ENCODE measurements at regions not wholly inside any gene's neighbourhood (a gene's known extent, or its start where the extent isn't known, plus 50 kb on each side); places are given as distances from the start of the nearest gene placed in this dataset.

DNA sequence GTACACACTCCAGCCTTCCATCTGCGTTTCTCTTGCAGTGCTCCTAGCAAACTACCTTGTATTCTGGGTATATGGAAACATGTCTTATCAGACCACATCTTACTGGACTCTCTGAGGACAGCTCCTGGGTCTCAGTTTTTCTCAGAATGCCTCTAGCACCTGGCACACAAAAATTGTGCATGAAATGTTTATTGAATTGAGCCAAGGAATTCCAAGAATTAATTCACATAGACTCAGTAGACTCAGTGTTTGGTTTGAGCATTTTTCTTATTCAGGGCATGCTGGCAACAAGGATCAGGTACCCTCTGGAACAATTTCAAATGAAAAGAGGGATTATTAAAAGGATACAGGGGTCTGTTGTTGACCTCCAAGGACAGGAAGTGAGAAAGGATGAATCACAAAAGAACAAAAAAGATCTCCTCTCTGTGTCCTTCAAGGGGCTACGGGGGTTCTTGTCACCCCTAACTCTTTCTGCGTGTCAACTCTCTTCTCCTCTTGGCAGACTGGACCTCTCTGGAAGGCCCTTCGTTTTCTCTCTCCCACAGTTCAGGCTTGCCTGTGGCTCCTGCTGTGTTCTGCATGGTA, 270.0 kb upstream of the HES1 start:
- H3K9me3 ChIP-seq: no peaks in the 10 kb centered on the region
- no peak overlapping the region for H3K27ac ChIP-seq (ENCODE audit: low read length)
- Mint-ChIP-seq H3K36me3 (no peaks in the 10 kb centered on the region), H3K4me3 (no peak overlapping the region), H3K9me3 (no peaks in the 10 kb centered on the region), H3K27me3 (peaks cover 13 to 26% of the 10 kb centered on the region in 2 donors), H3K4me1 (peaks cover 0 to 13% (median 9%) of the 10 kb centered on the region in 3 donors), H3K27ac (no peak overlapping the region)
- WGBS (ENCODE audit: insufficient coverage): 42% methylated on average over 3 of the region's 4 CpGs
- H3K27me3 ChIP-seq (replicated peaks in 1 of 2; ENCODE audit: control insufficient read depth in 2 of 2, extremely low read depth in 1 of 2, insufficient read depth in 2 of 2, low read length in 1 of 2): peaks cover 0 to 30% of the 10 kb centered on the region in 2 experiments
- ATAC-seq (replicated peaks in 1 of 4): no peak
- H3K36me3 ChIP-seq (ENCODE audit: control insufficient read depth in 2 of 2, extremely low read depth in 1 of 2, insufficient read depth in 1 of 2, low read length in 1 of 2): no peaks in the 10 kb centered on the region
- ChIA-PET POLR2A (no interaction called here), CTCF (no interaction called here)
- no peak for DNase-seq
- no peak overlapping the region for H3K4me3 ChIP-seq (ENCODE audit: control insufficient read depth in 1 of 2, extremely low read depth in 1 of 2, low read length in 1 of 2)
- peaks cover 0 to 8% of the 10 kb centered on the region in 2 experiments for H3K4me1 ChIP-seq (ENCODE audit: control insufficient read depth in 1 of 2, extremely low read depth in 1 of 2, insufficient read depth in 2 of 2, low read length in 2 of 2)

DNA sequence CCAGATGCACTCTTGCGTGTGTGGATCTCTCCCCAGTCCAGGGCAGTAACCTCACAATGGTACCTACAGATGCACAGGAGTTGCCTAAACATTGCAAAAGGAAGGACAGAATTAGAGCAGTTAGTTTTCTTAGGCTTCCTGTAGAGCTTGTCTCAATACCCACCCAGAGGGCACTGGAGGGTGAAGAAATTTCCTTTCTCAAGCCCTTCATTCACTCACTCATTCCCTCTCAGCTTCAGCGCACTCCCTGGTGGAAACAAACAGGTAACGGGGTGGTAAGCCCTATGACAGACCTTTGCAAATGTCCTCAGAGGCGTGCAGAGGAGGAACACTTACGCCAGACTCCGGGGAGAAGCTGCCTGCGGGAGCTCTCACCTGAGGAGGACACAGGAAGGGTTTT, 267.4 kb upstream of the HES1 start:
- peaks cover 0 to 33% of the 10 kb centered on the region in 2 experiments for H3K27me3 ChIP-seq (replicated peaks in 1 of 2; ENCODE audit: control insufficient read depth in 2 of 2, extremely low read depth in 1 of 2, insufficient read depth in 2 of 2, low read length in 1 of 2)
- ChIA-PET POLR2A (no interaction called here), CTCF (no interaction called here)
- Mint-ChIP-seq H3K27ac (no peak overlapping the region), H3K4me1 (peaks cover 0 to 13% (median 9%) of the 10 kb centered on the region in 3 donors), H3K9me3 (no peaks in the 10 kb centered on the region), H3K4me3 (peak overlapping the region in 1 of 3 donors; percentile 14), H3K36me3 (no peaks in the 10 kb centered on the region), H3K27me3 (peaks cover 13 to 27% of the 10 kb centered on the region in 2 donors)
- no peaks in the 10 kb centered on the region for H3K36me3 ChIP-seq (ENCODE audit: control insufficient read depth in 2 of 2, extremely low read depth in 1 of 2, insufficient read depth in 1 of 2, low read length in 1 of 2)
- 98% methylated on average over 6 of the region's 7 CpGs for WGBS (ENCODE audit: insufficient coverage)
- ATAC-seq (replicated peaks in 1 of 4): no peak
- peaks cover 0 to 8% of the 10 kb centered on the region in 2 experiments for H3K4me1 ChIP-seq (ENCODE audit: control insufficient read depth in 1 of 2, extremely low read depth in 1 of 2, insufficient read depth in 2 of 2, low read length in 2 of 2)
- no peak overlapping the region for H3K4me3 ChIP-seq (ENCODE audit: control insufficient read depth in 1 of 2, extremely low read depth in 1 of 2, low read length in 1 of 2)
- H3K27ac ChIP-seq (ENCODE audit: low read length): no peak overlapping the region
- DNase-seq: no peak
- no peaks in the 10 kb centered on the region for H3K9me3 ChIP-seq

DNA sequence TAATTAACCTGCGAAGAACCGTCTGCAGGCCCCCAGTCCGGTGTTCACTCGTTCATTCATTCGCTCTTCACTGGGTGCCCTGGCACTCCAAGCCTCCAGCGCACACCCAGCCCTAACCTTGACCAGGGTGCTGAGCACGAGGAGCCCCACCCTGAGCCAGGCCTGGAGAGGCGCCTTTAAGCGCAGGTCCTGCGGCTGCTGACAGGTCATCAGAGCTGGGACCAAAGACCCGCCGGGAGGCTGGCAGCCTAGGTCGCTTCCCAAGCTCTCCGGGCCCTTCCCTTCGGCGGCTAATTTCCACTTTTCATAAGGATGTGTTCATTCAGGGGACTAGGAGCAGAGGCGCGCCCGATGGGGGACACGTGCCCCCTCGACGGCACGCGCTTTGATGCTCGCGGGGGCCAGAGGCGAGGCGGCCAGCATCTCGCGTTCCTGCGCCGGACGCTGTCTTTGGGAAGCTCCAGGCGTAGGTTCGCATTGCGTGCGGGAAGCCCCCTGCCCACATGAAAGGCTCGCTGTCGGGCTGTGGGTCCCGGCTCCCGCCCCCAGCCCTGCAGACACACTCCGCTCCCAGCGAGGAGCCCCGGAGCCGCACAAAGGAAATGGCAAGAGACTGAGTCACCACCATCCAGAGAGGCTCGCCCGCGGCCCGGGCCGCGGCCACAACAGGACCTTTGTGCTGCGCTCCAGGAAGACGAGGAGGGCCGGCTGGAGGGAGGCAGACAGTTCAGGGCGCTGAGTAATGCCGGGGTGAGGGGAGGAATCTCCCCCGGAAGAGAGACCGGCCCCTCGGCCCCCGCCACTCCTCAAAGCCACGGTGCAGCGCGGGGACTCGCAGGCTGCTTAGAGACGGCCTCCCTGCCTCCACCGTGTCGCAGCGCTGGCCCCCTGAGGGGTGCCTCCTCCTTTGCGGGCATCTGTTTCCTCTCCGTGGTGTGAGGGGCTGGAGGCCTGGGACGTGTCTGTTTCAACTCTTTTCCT, 266.4 kb upstream of the HES1 start:
- ChIA-PET CTCF (no interaction called here), POLR2A (no interaction called here)
- Histone ChIP-seq H3K27ac (ENCODE audit: low read length) (no peak overlapping the region), H3K36me3 (ENCODE audit: control insufficient read depth in 2 of 2, extremely low read depth in 1 of 2, insufficient read depth in 1 of 2, low read length in 1 of 2) (no peaks in the 10 kb centered on the region), H3K9me3 (no peaks in the 10 kb centered on the region), H3K4me3 (ENCODE audit: control insufficient read depth in 1 of 2, extremely low read depth in 1 of 2, low read length in 1 of 2) (peak overlapping the region in 1 of 2 donors; percentile 60), H3K27me3 (replicated peaks in 1 of 2; ENCODE audit: control insufficient read depth in 2 of 2, extremely low read depth in 1 of 2, insufficient read depth in 2 of 2, low read length in 1 of 2) (peaks cover 0 to 35% of the 10 kb centered on the region in 2 experiments), H3K4me1 (ENCODE audit: control insufficient read depth in 1 of 2, extremely low read depth in 1 of 2, insufficient read depth in 2 of 2, low read length in 2 of 2) (peaks cover 0 to 8% of the 10 kb centered on the region in 2 experiments)
- H3K4me3 Mint-ChIP-seq: peak overlapping the region in 1 of 3 donors; percentile 51
- DNase-seq: no peak
- H3K9me3 Mint-ChIP-seq: no peaks in the 10 kb centered on the region
- no peak overlapping the region for H3K27ac Mint-ChIP-seq
- ATAC-seq (replicated peaks in 1 of 4): peak in 3 of 4 experiments; percentile 24 to 37 (median 26)
- 37% methylated on average over 53 of the region's 71 CpGs for WGBS (ENCODE audit: insufficient coverage)
- H3K4me1 Mint-ChIP-seq: peaks cover 0 to 13% (median 9%) of the 10 kb centered on the region in 3 donors
- peaks cover 13 to 27% of the 10 kb centered on the region in 2 donors for H3K27me3 Mint-ChIP-seq
- no peaks in the 10 kb centered on the region for H3K36me3 Mint-ChIP-seq

DNA sequence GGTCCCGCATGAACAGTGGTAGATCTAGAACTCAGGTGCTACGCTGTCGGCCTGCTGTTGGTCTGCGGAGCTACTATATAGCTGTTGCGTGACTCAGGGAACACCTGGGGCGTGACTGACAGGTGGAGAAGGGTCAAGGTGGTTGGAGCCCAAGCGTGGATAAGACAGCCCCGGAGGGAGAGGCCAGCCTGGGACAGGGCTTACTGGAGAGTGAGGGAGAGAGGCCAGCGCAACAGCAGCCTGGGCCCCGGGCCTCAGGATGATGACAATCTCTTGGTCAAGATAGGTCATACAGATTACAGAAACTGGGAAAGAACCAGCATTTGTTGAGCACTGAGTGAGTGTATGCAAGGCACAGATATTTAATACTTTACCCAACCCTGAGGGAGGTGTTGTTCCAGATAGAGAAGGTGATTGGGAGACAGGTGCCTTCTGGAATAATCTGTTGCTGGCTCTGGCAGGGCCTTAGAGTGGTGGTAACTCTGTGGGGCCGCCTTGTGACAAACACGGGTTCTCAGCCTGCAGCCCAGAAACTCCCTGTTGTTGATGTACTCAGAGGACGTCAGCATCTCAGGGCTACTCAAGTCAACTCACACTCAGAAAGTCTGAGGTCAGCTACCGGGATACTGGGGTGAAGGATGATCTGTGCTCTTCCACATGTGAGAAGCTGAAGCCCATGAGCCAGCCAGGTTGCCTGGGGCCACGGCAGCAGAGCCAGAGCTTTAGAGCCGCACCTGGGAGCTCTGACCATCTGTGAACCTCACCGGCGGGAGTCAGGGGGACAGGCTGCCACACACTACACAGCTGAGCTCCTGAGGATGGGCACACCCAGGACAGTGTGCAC, 265.4 kb upstream of the HES1 start:
- peaks cover 0 to 13% (median 8%) of the 10 kb centered on the region in 3 donors for H3K4me1 Mint-ChIP-seq
- ChIA-PET POLR2A (no interaction called here), CTCF (no interaction called here)
- no peaks in the 10 kb centered on the region for H3K36me3 Mint-ChIP-seq
- H3K4me1 ChIP-seq (ENCODE audit: control insufficient read depth in 1 of 2, extremely low read depth in 1 of 2, insufficient read depth in 2 of 2, low read length in 2 of 2): peaks cover 0 to 8% of the 10 kb centered on the region in 2 experiments
- H3K4me3 Mint-ChIP-seq: peak overlapping the region in 1 of 3 donors; percentile 51
- 70% methylated on average over 13 of the region's 18 CpGs for WGBS (ENCODE audit: insufficient coverage)
- no peak overlapping the region for H3K4me3 ChIP-seq (ENCODE audit: control insufficient read depth in 1 of 2, extremely low read depth in 1 of 2, low read length in 1 of 2)
- no peaks in the 10 kb centered on the region for H3K9me3 ChIP-seq
- H3K36me3 ChIP-seq (ENCODE audit: control insufficient read depth in 2 of 2, extremely low read depth in 1 of 2, insufficient read depth in 1 of 2, low read length in 1 of 2): no peaks in the 10 kb centered on the region
- no peak for ATAC-seq (replicated peaks in 1 of 4)
- H3K27me3 Mint-ChIP-seq: peaks cover 13 to 28% of the 10 kb centered on the region in 2 donors
- H3K27ac Mint-ChIP-seq: peak overlapping the region in 1 of 2 donors; percentile 20
- H3K27ac ChIP-seq (ENCODE audit: low read length): no peak overlapping the region
- no peaks in the 10 kb centered on the region for H3K9me3 Mint-ChIP-seq
- peaks cover 0 to 35% of the 10 kb centered on the region in 2 experiments for H3K27me3 ChIP-seq (replicated peaks in 1 of 2; ENCODE audit: control insufficient read depth in 2 of 2, extremely low read depth in 1 of 2, insufficient read depth in 2 of 2, low read length in 1 of 2)
- DNase-seq: no peak

DNA sequence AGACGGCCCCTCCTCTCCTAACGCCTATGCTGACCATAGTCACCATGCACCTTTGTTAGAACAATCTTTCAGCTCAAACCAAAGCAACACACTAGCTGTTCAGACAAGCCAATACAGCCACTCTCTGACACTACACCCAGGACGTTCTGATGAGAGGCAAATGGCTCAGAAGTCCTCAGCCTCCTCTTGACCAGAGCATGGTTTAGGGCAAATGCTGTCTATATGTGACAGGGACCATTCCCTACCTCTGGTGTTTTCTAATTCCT, 264.8 kb upstream of the HES1 start:
- H3K27ac ChIP-seq (ENCODE audit: low read length): no peak overlapping the region
- H3K4me1 Mint-ChIP-seq: peaks cover 0 to 13% (median 5%) of the 10 kb centered on the region in 3 donors

DNA sequence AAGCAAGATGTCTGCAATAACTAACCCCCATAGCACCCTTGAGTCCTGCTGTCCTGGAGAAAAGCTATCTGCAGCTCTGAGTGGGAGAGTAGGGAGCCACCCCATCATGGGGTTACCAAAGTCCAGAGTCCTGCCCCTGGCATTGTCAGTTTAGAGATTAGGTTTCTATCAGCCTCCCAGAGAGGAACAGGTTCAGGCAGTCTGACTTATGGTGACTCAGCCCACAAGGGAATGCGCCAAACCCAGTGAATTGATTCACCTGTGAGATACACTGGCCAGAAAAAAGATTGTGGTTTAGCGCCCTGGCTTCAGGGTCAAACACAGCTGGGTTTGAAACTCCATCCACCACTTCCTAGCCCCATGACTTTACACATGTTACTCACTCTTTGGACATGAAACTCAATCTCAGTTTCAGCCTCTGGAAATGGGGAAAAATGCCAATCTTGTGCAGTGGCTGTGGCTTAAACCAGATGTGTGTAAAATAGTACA, 263.6 kb upstream of the HES1 start:
- no peaks in the 10 kb centered on the region for H3K36me3 Mint-ChIP-seq
- H3K9me3 Mint-ChIP-seq: no peaks in the 10 kb centered on the region
- ChIA-PET CTCF (no interaction called here), POLR2A (no interaction called here)
- H3K4me3 ChIP-seq (ENCODE audit: control insufficient read depth in 1 of 2, extremely low read depth in 1 of 2, low read length in 1 of 2): no peak overlapping the region
- no peak overlapping the region for H3K27ac ChIP-seq (ENCODE audit: low read length)
- no CpG with 5 or more reads among the region's 2 CpGs for WGBS (ENCODE audit: insufficient coverage)
- peaks cover 0 to 13% (median 5%) of the 10 kb centered on the region in 3 donors for H3K4me1 Mint-ChIP-seq
- ATAC-seq (replicated peaks in 1 of 4) (no peak), DNase-seq (no peak)
- H3K4me3 Mint-ChIP-seq: no peak overlapping the region
- H3K36me3 ChIP-seq (ENCODE audit: control insufficient read depth in 2 of 2, extremely low read depth in 1 of 2, insufficient read depth in 1 of 2, low read length in 1 of 2): no peaks in the 10 kb centered on the region
- H3K27me3 Mint-ChIP-seq: peaks cover 25 to 31% of the 10 kb centered on the region in 2 donors
- no peak overlapping the region for H3K27ac Mint-ChIP-seq
- H3K27me3 ChIP-seq (replicated peaks in 1 of 2; ENCODE audit: control insufficient read depth in 2 of 2, extremely low read depth in 1 of 2, insufficient read depth in 2 of 2, low read length in 1 of 2): peaks cover 0 to 35% of the 10 kb centered on the region in 2 experiments
- H3K4me1 ChIP-seq (ENCODE audit: control insufficient read depth in 1 of 2, extremely low read depth in 1 of 2, insufficient read depth in 2 of 2, low read length in 2 of 2): peaks cover 0 to 8% of the 10 kb centered on the region in 2 experiments
- H3K9me3 ChIP-seq: no peaks in the 10 kb centered on the region

More for the DNA sequence above, 264.8 kb upstream of the HES1 start:
- H3K4me1 ChIP-seq (ENCODE audit: control insufficient read depth in 1 of 2, extremely low read depth in 1 of 2, insufficient read depth in 2 of 2, low read length in 2 of 2): peaks cover 0 to 8% of the 10 kb centered on the region in 2 experiments
- Mint-ChIP-seq H3K9me3 (no peaks in the 10 kb centered on the region), H3K27ac (no peak overlapping the region), H3K36me3 (no peaks in the 10 kb centered on the region), H3K27me3 (peaks cover 16 to 28% of the 10 kb centered on the region in 2 donors), H3K4me3 (no peak overlapping the region)
- DNase-seq (no peak), ATAC-seq (replicated peaks in 1 of 4) (no peak)
- 80% methylated on average over 1 of the region's 3 CpGs for WGBS (ENCODE audit: insufficient coverage)
- no peaks in the 10 kb centered on the region for H3K9me3 ChIP-seq
- H3K4me3 ChIP-seq (ENCODE audit: control insufficient read depth in 1 of 2, extremely low read depth in 1 of 2, low read length in 1 of 2): no peak overlapping the region
- ChIA-PET CTCF (interaction anchor here in 1 of 2 donors (0.6 kb wide), 1 partner anchor 97 kb away, joined by 3 read pairs; no protein-coding TSS in a partner anchor), POLR2A (no interaction called here)
- H3K27me3 ChIP-seq (replicated peaks in 1 of 2; ENCODE audit: control insufficient read depth in 2 of 2, extremely low read depth in 1 of 2, insufficient read depth in 2 of 2, low read length in 1 of 2): peaks cover 0 to 35% of the 10 kb centered on the region in 2 experiments
- H3K36me3 ChIP-seq (ENCODE audit: control insufficient read depth in 2 of 2, extremely low read depth in 1 of 2, insufficient read depth in 1 of 2, low read length in 1 of 2): no peaks in the 10 kb centered on the region
